GM23338 (cell line): ENCODE measurements at regions not wholly inside any gene's neighbourhood (a gene's known extent, or its start where the extent isn't known, plus 50 kb on each side); places are given as distances from the start of the nearest gene placed in this dataset.

Experiments
- ATAC-seq: fragments of 200-7000 bp; cut with Tn5 transposase; 3 replicates; pipeline ENCODE4 v1.9.1; 2020
- DNase-seq: peaks from one replicate; pipeline ENCODE4 v3.0.0-alpha.2; 2015; ENCODE audit warnings: low spot score
- H2AFZ ChIP-seq: fragments of 200-600 bp; sonication (generic); 2 replicates; pipeline ENCODE4 v1.8.0; 2016; ENCODE audit warnings: antibody characterized with exemption, mild to moderate bottlenecking, moderate library complexity
- H3F3A ChIP-seq: fragments of 200-600 bp; sonication (generic); replicated peaks from 2 replicates; pipeline ENCODE4 v1.8.0; 2017; ENCODE audit warnings: antibody characterized with exemption, mixed run types, low read depth
- H3K27ac ChIP-seq: fragments of 200-600 bp; sonication (generic); 2 replicates; pipeline ENCODE4 v1.6.1; 2016; ENCODE audit warnings: low read depth
- H3K27me3 ChIP-seq: fragments of 200-600 bp; sonication (generic); 2 replicates; pipeline ENCODE4 v1.8.0; 2016; ENCODE audit warnings: mild to moderate bottlenecking, mixed run types, moderate library complexity; ENCODE audit not compliant: insufficient read depth
- H3K36me3 ChIP-seq: fragments of 200-600 bp; sonication (generic); 2 replicates; pipeline ENCODE4 v1.8.0; 2016; ENCODE audit warnings: mild to moderate bottlenecking; ENCODE audit not compliant: insufficient read depth
- H3K4me1 ChIP-seq: fragments of 200-600 bp; sonication (generic); 2 replicates; pipeline ENCODE4 v1.8.0; 2016; ENCODE audit warnings: mild to moderate bottlenecking, moderate library complexity; ENCODE audit not compliant: insufficient read depth
- H3K4me2 ChIP-seq: fragments of 200-600 bp; sonication (generic); 2 replicates; pipeline ENCODE4 v1.7.1; 2017; ENCODE audit warnings: mixed run types
- H3K4me3 ChIP-seq: fragments of 200-600 bp; sonication (generic); 2 replicates; pipeline ENCODE4 v1.6.1; 2016; ENCODE audit warnings: mixed run types
- H3K79me2 ChIP-seq: fragments of 200-600 bp; sonication (generic); replicated peaks from 2 replicates; pipeline ENCODE4 v1.8.0; 2017; ENCODE audit warnings: mild to moderate bottlenecking; ENCODE audit not compliant: insufficient read depth
- H3K9me2 ChIP-seq: fragments of 200-600 bp; sonication (generic); 2 replicates; pipeline ENCODE4 v1.8.0; 2017; ENCODE audit not compliant: insufficient read depth
- H4K20me1 ChIP-seq: fragments of 200-600 bp; sonication (generic); replicated peaks from 2 replicates; pipeline ENCODE4 v1.8.0; 2017; ENCODE audit warnings: mild to moderate bottlenecking; ENCODE audit not compliant: insufficient read depth
- H3K27ac Mint-ChIP-seq: 2 replicates; pipeline ENCODE4 v1.8.0; 2020; ENCODE audit warnings: inconsistent platforms, mild to moderate bottlenecking, moderate library complexity, mixed read lengths
- H3K27me3 Mint-ChIP-seq: 3 replicates; pipeline ENCODE4 v1.8.0; 2022; ENCODE audit warnings: low read depth, mild to moderate bottlenecking, moderate library complexity, mixed read lengths, inconsistent platforms; ENCODE audit not compliant: insufficient read depth, poor library complexity
- H3K36me3 Mint-ChIP-seq: 3 replicates; pipeline ENCODE4 v1.8.0; 2021; ENCODE audit warnings: low read depth, mild to moderate bottlenecking, inconsistent platforms, moderate library complexity, mixed read lengths
- H3K4me1 Mint-ChIP-seq: 3 replicates; pipeline ENCODE4 v1.8.0; 2020; ENCODE audit warnings: mild to moderate bottlenecking, inconsistent platforms, mixed read lengths
- H3K4me3 Mint-ChIP-seq: 3 replicates; pipeline ENCODE4 v1.8.0; 2021; ENCODE audit warnings: moderate library complexity, mild to moderate bottlenecking, inconsistent platforms, mixed read lengths
- H3K9me3 Mint-ChIP-seq: 3 replicates; pipeline ENCODE4 v1.8.0; 2020; ENCODE audit warnings: moderate library complexity, mild to moderate bottlenecking, inconsistent platforms, mixed read lengths
- ETS1 ChIP-seq: IDR thresholded peaks from 2 replicates; pipeline ENCODE4 v1.6.1; 2016; ENCODE audit warnings: antibody characterized with exemption
- NANOG ChIP-seq: IDR thresholded peaks from 2 replicates; pipeline ENCODE4 v1.6.1; 2016; ENCODE audit warnings: antibody characterized with exemption, borderline replicate concordance
- STAT1 ChIP-seq: IDR thresholded peaks from one replicate; pipeline ENCODE4 v1.6.1; 2016; ENCODE audit warnings: antibody characterized with exemption; ENCODE audit not compliant: unreplicated experiment
- ZNF462 ChIP-seq: fragments of 250-450 bp; sonication (Bioruptor Pico); IDR thresholded peaks from 2 replicates; pipeline ENCODE4 v1.5.0; 2020; ENCODE audit warnings: mild to moderate bottlenecking, moderate library complexity

- TF ChIP-seq ZNF462 (CRISPR knock-in tag): no peak
- TF ChIP-seq STAT1: no peak
Observed at GRCh38 chr13:74073274-74073673, 60.9 kb downstream of the KLF12 start (continued).

GRCh38 chr13:74070513-74070912, 63.7 kb downstream of the KLF12 start:
- 0 out of 2 replicates have a peak, but pooled peaks cover 4% of the 10 kb centered on the region for H3K4me1 ChIP-seq
- H3K27me3 Mint-ChIP-seq: no peaks in the 10 kb centered on the region
- H3K79me2 ChIP-seq: peaks cover 13% of the 10 kb centered on the region
- TF ChIP-seq NANOG (no peak), ETS1 (no peak)
- H3K36me3 ChIP-seq: no peaks in the 10 kb centered on the region
- H3K4me3 Mint-ChIP-seq: no peak overlapping the region
- H2AFZ ChIP-seq: no peak overlapping the region
- no peaks in the 10 kb centered on the region for H3K36me3 Mint-ChIP-seq
- no peak overlapping the region for H3K4me2 ChIP-seq
- no peak overlapping the region for H3K27ac Mint-ChIP-seq
- no peaks in the 10 kb centered on the region for H3K9me2 ChIP-seq
- H4K20me1 ChIP-seq: no peaks in the 10 kb centered on the region
- peaks cover 21% of the 10 kb centered on the region for H3K4me1 Mint-ChIP-seq
- no peak overlapping the region for H3K4me3 ChIP-seq
- H3K27ac ChIP-seq: no peak overlapping the region
- no peaks in the 10 kb centered on the region for H3F3A ChIP-seq
- H3K9me3 Mint-ChIP-seq: no peaks in the 10 kb centered on the region
- H3K27me3 ChIP-seq: no peaks in the 10 kb centered on the region
- no peak for ATAC-seq
- DNase-seq: no peak
